ENCODE measurements at regions not wholly inside any gene's neighbourhood (a gene's known extent, or its start where the extent isn't known, plus 50 kb on each side); places are given as distances from the start of the nearest gene placed in this dataset.

DNA sequence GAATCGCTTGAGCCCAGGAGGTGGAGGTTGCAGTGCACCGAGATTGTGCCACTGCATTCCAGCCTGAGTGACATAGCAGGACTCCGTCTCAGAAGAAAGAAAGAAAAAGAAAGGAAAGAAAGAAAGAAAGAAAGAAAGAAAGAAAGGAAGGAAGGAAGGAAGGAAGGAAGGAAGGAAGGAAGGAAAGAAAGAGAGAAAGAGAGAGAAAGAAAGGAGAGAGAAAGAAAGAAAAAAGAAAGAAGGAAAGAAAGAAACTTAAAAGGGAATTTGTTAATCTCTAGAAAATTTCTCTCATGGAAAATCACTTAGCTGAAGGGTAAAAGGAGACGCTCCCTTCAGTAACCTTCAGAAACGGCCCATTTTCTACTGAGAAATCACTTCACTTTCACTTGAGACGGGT lies 279.5 kb upstream of the KLF6 start:
- H3K36me3 Mint-ChIP-seq = no peaks in the 10 kb centered on the region
- WGBS (ENCODE audit: insufficient coverage) = 93% methylated on average over 6 of the region's 6 CpGs

DNA sequence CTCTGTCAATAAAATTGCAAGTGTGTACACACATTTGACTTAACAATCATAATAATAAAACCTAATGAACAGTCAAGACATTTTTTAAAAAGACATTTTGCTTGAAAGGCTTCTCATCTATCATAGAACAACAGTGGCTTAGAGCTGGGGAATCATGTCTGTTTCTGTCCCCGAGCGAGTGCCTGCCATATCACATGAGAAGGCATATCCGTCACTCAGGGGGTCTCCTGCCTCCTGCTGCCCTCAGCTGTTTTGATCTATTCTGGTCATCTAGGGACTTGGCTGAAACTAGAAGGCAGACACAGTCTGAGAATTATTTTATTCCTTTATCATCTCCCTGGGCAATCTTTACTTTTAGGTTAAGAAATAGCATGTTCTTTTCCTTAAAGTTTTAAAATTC lies 278.7 kb upstream of the KLF6 start:
- Mint-ChIP-seq H3K4me3 (no peak overlapping the region), H3K27ac (no peak overlapping the region), H3K36me3 (no peaks in the 10 kb centered on the region), H3K9me3 (no peaks in the 10 kb centered on the region), H3K4me1 (peaks cover 6 to 8% of the 10 kb centered on the region in 2 donors), H3K27me3 (ENCODE audit: low read depth in 2 of 2) (no peaks in the 10 kb centered on the region)
- 93% methylated on average over 3 of the region's 3 CpGs for WGBS (ENCODE audit: insufficient coverage)
- Histone ChIP-seq H3K4me3 (ENCODE audit: low read length) (no peak overlapping the region), H3K9me3 (ENCODE audit: control insufficient read depth, insufficient read depth, low read length) (no peaks in the 10 kb centered on the region), H3K4me1 (ENCODE audit: control insufficient read depth, insufficient read depth, low read length) (peaks cover 17% of the 10 kb centered on the region), H3K27me3 (ENCODE audit: control insufficient read depth, insufficient read depth, low read length) (no peaks in the 10 kb centered on the region), H3K36me3 (ENCODE audit: control insufficient read depth, insufficient read depth, low read length) (no peaks in the 10 kb centered on the region), H3K27ac (ENCODE audit: low read length) (no peak overlapping the region)
- DNase-seq (no peak), ATAC-seq (no peak)
- TF ChIP-seq, protein P1, sequence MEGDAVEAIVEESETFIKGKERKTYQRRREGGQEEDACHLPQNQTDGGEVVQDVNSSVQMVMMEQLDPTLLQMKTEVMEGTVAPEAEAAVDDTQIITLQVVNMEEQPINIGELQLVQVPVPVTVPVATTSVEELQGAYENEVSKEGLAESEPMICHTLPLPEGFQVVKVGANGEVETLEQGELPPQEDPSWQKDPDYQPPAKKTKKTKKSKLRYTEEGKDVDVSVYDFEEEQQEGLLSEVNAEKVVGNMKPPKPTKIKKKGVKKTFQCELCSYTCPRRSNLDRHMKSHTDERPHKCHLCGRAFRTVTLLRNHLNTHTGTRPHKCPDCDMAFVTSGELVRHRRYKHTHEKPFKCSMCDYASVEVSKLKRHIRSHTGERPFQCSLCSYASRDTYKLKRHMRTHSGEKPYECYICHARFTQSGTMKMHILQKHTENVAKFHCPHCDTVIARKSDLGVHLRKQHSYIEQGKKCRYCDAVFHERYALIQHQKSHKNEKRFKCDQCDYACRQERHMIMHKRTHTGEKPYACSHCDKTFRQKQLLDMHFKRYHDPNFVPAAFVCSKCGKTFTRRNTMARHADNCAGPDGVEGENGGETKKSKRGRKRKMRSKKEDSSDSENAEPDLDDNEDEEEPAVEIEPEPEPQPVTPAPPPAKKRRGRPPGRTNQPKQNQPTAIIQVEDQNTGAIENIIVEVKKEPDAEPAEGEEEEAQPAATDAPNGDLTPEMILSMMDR (IDR thresholded peaks at IDR 0.05) = no peak
- intact Hi-C loops (cut with micrococcal nuclease) = no loop called here

More for the DNA sequence above, 279.5 kb upstream of the KLF6 start:
- Mint-ChIP-seq H3K27me3 (ENCODE audit: low read depth in 2 of 2) (no peaks in the 10 kb centered on the region), H3K4me1 (peaks cover 6 to 7% of the 10 kb centered on the region in 2 donors), H3K9me3 (no peaks in the 10 kb centered on the region), H3K27ac (no peak overlapping the region), H3K4me3 (no peak overlapping the region)
- H3K4me3 ChIP-seq (ENCODE audit: low read length) = no peak overlapping the region
- no peak for DNase-seq
- peaks cover 13% of the 10 kb centered on the region for H3K4me1 ChIP-seq (ENCODE audit: control insufficient read depth, insufficient read depth, low read length)
- no peaks in the 10 kb centered on the region for H3K27me3 ChIP-seq (ENCODE audit: control insufficient read depth, insufficient read depth, low read length)
- TF ChIP-seq, protein P1 (IDR thresholded peaks at IDR 0.05) = no peak
- intact Hi-C loops (cut with micrococcal nuclease) = no loop called here
- no peak overlapping the region for H3K27ac ChIP-seq (ENCODE audit: low read length)
- H3K9me3 ChIP-seq (ENCODE audit: control insufficient read depth, insufficient read depth, low read length) = no peaks in the 10 kb centered on the region
- ATAC-seq = no peak
- H3K36me3 ChIP-seq (ENCODE audit: control insufficient read depth, insufficient read depth, low read length) = no peaks in the 10 kb centered on the region

DNA sequence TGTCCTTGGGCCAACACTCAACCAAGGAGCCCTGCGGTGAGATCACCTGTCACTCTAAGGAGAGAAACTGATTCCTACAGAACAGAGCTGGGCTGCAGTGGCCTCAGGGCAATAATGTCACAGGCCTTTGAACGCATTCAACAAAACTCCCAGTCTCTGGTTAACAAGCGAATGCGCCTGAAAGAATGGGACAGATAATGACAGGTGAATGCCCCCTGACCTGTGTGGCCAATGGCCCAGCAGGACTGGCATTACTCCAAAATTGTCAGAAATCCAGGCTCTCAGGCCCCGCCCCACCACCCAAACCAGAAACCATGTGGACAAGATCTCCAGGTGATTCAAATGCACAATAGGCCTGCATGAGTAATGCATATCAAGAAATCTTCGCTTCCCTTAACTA lies 277.7 kb upstream of the KLF6 start:
- Histone ChIP-seq H3K9me3 (ENCODE audit: control insufficient read depth, insufficient read depth, low read length) (no peaks in the 10 kb centered on the region), H3K36me3 (ENCODE audit: control insufficient read depth, insufficient read depth, low read length) (no peaks in the 10 kb centered on the region), H3K27me3 (ENCODE audit: control insufficient read depth, insufficient read depth, low read length) (no peaks in the 10 kb centered on the region), H3K27ac (ENCODE audit: low read length) (no peak overlapping the region), H3K4me1 (ENCODE audit: control insufficient read depth, insufficient read depth, low read length) (peaks cover 17% of the 10 kb centered on the region), H3K4me3 (ENCODE audit: low read length) (no peak overlapping the region)
- TF ChIP-seq, protein P1 (IDR thresholded peaks at IDR 0.05) = no peak
- no peak overlapping the region for H3K27ac Mint-ChIP-seq
- no peak overlapping the region for H3K4me3 Mint-ChIP-seq
- 96% methylated on average over 5 of the region's 6 CpGs for WGBS (ENCODE audit: insufficient coverage)
- H3K4me1 Mint-ChIP-seq = peaks cover 6 to 8% of the 10 kb centered on the region in 2 donors
- intact Hi-C loops (cut with micrococcal nuclease) = no loop called here
- ATAC-seq (no peak), DNase-seq (no peak)
- H3K9me3 Mint-ChIP-seq = no peaks in the 10 kb centered on the region
- H3K27me3 Mint-ChIP-seq (ENCODE audit: low read depth in 2 of 2) = no peaks in the 10 kb centered on the region
- H3K36me3 Mint-ChIP-seq = no peaks in the 10 kb centered on the region

DNA sequence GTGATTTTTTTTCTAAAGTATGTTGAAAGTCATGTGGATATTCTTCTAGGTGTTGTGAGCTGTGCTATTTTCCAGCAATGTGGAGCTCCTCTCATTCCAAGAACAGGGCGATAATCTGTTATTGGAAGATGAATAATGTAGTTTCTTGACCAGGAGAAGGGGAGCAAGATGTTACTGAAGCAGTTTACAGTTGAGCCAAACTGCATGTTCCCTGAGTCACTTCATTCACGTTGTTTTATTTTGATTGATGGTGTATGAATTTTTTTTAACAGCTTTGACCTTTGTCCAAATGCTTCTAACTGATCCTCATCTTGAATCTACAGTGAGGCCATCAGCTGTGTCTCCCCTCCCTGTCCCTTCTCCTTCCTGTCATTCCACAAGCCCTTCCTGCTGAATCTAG lies 277.1 kb upstream of the KLF6 start:
- H3K36me3 ChIP-seq (ENCODE audit: control insufficient read depth, insufficient read depth, low read length) = no peaks in the 10 kb centered on the region
- ATAC-seq (no peak), DNase-seq (no peak)
- H3K9me3 ChIP-seq (ENCODE audit: control insufficient read depth, insufficient read depth, low read length) = no peaks in the 10 kb centered on the region
- 81% methylated on average over 2 of the region's 2 CpGs for WGBS (ENCODE audit: insufficient coverage)
- H3K27me3 ChIP-seq (ENCODE audit: control insufficient read depth, insufficient read depth, low read length) = no peaks in the 10 kb centered on the region
- H3K4me1 Mint-ChIP-seq = peaks cover 6 to 8% of the 10 kb centered on the region in 2 donors
- no peak overlapping the region for H3K4me3 Mint-ChIP-seq
- no peak overlapping the region for H3K27ac ChIP-seq (ENCODE audit: low read length)
- H3K36me3 Mint-ChIP-seq = no peaks in the 10 kb centered on the region
- intact Hi-C loops (cut with micrococcal nuclease) = no loop called here
- no peaks in the 10 kb centered on the region for H3K27me3 Mint-ChIP-seq (ENCODE audit: low read depth in 2 of 2)
- no peaks in the 10 kb centered on the region for H3K9me3 Mint-ChIP-seq
- no peak overlapping the region for H3K4me3 ChIP-seq (ENCODE audit: low read length)
- peaks cover 17% of the 10 kb centered on the region for H3K4me1 ChIP-seq (ENCODE audit: control insufficient read depth, insufficient read depth, low read length)
- TF ChIP-seq, protein P1 (IDR thresholded peaks at IDR 0.05) = no peak
- H3K27ac Mint-ChIP-seq = no peak overlapping the region

All from natural killer cell (primary cell).